Upper lobe of left lung (tissue), 4 donors: ENCODE measurements at regions not wholly inside any gene's neighbourhood (a gene's known extent, or its start where the extent isn't known, plus 50 kb on each side); places are given as distances from the start of the nearest gene placed in this dataset.

Source experiments
- CTCF ChIP-seq, 6 experiments: fragments of 450-650 bp in 4 of 6; fragments of 200-600 bp in 2 of 6; sonication (generic) in 2 of 6; IDR thresholded peaks; one replicate each; pipeline ENCODE4 v1.5.1; 2016 to 2019; ENCODE audit warnings: antibody characterized with exemption in 6 of 6
- EP300 ChIP-seq, 4 donors: sonication (generic); formaldehyde crosslinking; IDR thresholded peaks; one replicate each; pipeline ENCODE4 v1.5.1; 2017; ENCODE audit warnings: antibody characterized with exemption in 4 of 4, control low read depth in 2 of 4
- POLR2A ChIP-seq, 4 donors: fragments of 450-650 bp; IDR thresholded peaks; one replicate each; pipeline ENCODE4 v1.5.1; 2016 to 2017; ENCODE audit warnings: antibody characterized with exemption in 4 of 4, mild to moderate bottlenecking in 2 of 4
- POLR2AphosphoS5 ChIP-seq, 2 donors: sonication (generic); formaldehyde crosslinking; IDR thresholded peaks; one replicate each; pipeline ENCODE4 v1.5.1; 2017; ENCODE audit warnings: antibody characterized with exemption in 2 of 2

GRCh38 chr4:187493661-187494060 lies 501.9 kb upstream of the ZFP42 start:
- no peak for TF ChIP-seq EP300 (IDR thresholded peaks at IDR 0.05)
- no peak for TF ChIP-seq CTCF (IDR thresholded peaks at IDR 0.05)
- no peak for TF ChIP-seq POLR2AphosphoS5 (IDR thresholded peaks at IDR 0.05)
- TF ChIP-seq POLR2A (IDR thresholded peaks at IDR 0.05): no peak
